Liver (tissue), 3 donors: ENCODE measurements at regions not wholly inside any gene's neighbourhood (a gene's known extent, or its start where the extent isn't known, plus 50 kb on each side); places are given as distances from the start of the nearest gene placed in this dataset.

Source experiments
- RAD21 ChIP-seq, 2 donors: IDR thresholded peaks; 2 replicates each; pipeline ENCODE4 v1.6.1; 2016; ENCODE audit warnings: antibody characterized with exemption in 2 of 2, mild to moderate bottlenecking in 2 of 2
- SP1 ChIP-seq: IDR thresholded peaks from 2 replicates; pipeline ENCODE4 v1.6.1; 2018; ENCODE audit warnings: antibody characterized with exemption, mild to moderate bottlenecking
- YY1 ChIP-seq: IDR thresholded peaks from 2 replicates; pipeline ENCODE4 v1.6.1; 2016; ENCODE audit warnings: antibody characterized with exemption, mild to moderate bottlenecking
- TF ChIP-seq, protein P1 (sequence below): fragments of 150-350 bp; IDR thresholded peaks from 2 replicates; pipeline ENCODE4 v1.5.1; 2017; ENCODE audit warnings: improper control_type of control experiment, low read depth, low read length; ENCODE audit not compliant: missing input control
- donor health status: healthy.
- donor health status: healthy.

DNA sequence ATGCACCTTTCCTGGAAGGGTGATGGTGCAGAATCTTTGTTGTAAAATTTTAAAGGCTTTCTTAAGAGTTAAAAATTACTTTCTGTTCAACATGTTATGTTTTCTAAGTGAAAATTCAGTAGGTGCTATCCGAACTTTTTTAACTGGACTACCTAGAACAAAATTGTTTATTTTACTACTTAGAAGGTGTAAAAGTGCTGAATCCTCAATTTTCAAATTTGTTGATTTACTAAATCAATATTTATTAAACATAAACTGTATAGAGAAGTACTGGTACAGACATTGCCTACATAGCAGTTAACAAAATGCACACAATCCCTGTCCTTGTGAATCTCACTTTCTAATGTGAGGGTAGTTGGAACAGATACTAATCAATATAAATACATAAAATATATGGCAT, 277.5 kb downstream of the CTH start:
- TF ChIP-seq, protein P1, sequence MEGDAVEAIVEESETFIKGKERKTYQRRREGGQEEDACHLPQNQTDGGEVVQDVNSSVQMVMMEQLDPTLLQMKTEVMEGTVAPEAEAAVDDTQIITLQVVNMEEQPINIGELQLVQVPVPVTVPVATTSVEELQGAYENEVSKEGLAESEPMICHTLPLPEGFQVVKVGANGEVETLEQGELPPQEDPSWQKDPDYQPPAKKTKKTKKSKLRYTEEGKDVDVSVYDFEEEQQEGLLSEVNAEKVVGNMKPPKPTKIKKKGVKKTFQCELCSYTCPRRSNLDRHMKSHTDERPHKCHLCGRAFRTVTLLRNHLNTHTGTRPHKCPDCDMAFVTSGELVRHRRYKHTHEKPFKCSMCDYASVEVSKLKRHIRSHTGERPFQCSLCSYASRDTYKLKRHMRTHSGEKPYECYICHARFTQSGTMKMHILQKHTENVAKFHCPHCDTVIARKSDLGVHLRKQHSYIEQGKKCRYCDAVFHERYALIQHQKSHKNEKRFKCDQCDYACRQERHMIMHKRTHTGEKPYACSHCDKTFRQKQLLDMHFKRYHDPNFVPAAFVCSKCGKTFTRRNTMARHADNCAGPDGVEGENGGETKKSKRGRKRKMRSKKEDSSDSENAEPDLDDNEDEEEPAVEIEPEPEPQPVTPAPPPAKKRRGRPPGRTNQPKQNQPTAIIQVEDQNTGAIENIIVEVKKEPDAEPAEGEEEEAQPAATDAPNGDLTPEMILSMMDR = no peak
- no peak for TF ChIP-seq YY1
- no peak for TF ChIP-seq RAD21 (IDR thresholded peaks at IDR 0.05)
- TF ChIP-seq SP1 = no peak
